Suprapubic skin (tissue), 4 donors: ENCODE measurements at regions not wholly inside any gene's neighbourhood (a gene's known extent, or its start where the extent isn't known, plus 50 kb on each side); places are given as distances from the start of the nearest gene placed in this dataset.

Experiments used
- EP300 ChIP-seq: sonication (generic); formaldehyde crosslinking; IDR thresholded peaks from one replicate; pipeline ENCODE4 v1.6.1; 2017; ENCODE audit warnings: antibody characterized with exemption
- POLR2A ChIP-seq, 2 donors: fragments of 450-650 bp; IDR thresholded peaks; one replicate each; pipeline ENCODE4 v1.6.1; 2017; ENCODE audit warnings: antibody characterized with exemption in 2 of 2, mild to moderate bottlenecking in 2 of 2, moderate library complexity in 2 of 2
- POLR2AphosphoS5 ChIP-seq, 3 donors: sonication (generic); formaldehyde crosslinking; IDR thresholded peaks; one replicate each; pipeline ENCODE4 v1.6.1; 2017; ENCODE audit warnings: antibody characterized with exemption in 3 of 3
- TF ChIP-seq, protein P1 (sequence below), 2 donors: fragments of 200-600 bp in 1 of 2; fragments of 450-650 bp in 1 of 2; sonication (generic) in 1 of 2; IDR thresholded peaks; one replicate each; pipeline ENCODE4 v1.5.1; 2016 to 2019; ENCODE audit warnings: antibody characterized with exemption in 2 of 2, mild to moderate bottlenecking in 1 of 2, moderate library complexity in 1 of 2

DNA sequence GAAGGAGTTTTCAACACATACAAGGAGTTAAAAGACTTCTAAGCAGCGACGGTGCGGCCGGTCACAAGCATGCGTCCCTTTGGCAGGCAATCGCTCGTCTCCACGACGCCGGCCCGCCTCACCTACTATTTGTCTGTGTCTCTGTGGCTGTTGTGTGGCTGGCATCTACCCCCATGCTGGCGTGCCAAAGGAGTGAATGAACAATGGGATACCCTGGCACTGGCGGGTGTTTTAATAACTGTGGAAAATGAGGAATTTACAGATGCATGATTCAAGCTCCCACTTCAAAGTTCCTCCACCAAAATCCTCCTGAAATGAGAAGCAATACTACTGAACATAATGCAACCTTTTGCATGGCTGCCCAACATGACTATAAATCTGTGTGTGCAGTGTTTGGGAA, 176.6 kb downstream of the KLF5 start:
- TF ChIP-seq, protein P1, sequence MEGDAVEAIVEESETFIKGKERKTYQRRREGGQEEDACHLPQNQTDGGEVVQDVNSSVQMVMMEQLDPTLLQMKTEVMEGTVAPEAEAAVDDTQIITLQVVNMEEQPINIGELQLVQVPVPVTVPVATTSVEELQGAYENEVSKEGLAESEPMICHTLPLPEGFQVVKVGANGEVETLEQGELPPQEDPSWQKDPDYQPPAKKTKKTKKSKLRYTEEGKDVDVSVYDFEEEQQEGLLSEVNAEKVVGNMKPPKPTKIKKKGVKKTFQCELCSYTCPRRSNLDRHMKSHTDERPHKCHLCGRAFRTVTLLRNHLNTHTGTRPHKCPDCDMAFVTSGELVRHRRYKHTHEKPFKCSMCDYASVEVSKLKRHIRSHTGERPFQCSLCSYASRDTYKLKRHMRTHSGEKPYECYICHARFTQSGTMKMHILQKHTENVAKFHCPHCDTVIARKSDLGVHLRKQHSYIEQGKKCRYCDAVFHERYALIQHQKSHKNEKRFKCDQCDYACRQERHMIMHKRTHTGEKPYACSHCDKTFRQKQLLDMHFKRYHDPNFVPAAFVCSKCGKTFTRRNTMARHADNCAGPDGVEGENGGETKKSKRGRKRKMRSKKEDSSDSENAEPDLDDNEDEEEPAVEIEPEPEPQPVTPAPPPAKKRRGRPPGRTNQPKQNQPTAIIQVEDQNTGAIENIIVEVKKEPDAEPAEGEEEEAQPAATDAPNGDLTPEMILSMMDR (IDR thresholded peaks at IDR 0.05), result no peak
- TF ChIP-seq POLR2A (IDR thresholded peaks at IDR 0.05) (no peak), POLR2AphosphoS5 (IDR thresholded peaks at IDR 0.05) (no peak), EP300 (no peak)
